ENCODE measurements at regions not wholly inside any gene's neighbourhood (a gene's known extent, or its start where the extent isn't known, plus 50 kb on each side); places are given as distances from the start of the nearest gene placed in this dataset.
"Not testable (repeated sequence)": the region's sequence is repeated elsewhere in the genome, so short reads cannot be mapped to it uniquely, and the experiment has no call there.

DNA sequence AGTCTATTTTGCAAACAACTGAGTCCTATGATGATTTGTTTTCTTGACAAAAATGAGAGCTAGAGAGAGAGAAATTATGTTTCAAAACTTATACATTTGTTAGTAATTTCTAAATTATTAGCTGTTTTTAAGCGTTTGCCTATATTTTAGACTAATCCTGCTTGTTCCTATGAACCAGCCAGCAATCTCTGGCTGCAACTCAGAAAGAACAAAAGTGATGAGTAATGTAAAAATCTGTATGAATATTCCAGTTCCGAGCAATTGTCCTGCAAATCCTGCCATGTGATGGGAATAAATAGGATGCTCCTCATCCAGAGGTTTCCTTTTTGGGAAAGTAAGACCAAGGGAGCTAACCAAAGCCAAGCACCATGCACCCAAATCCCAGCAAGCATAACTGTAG lies 228.3 kb upstream of the GBE1 start:
- Histone ChIP-seq H3K4me1 (no peaks in the 10 kb centered on the region), H3K9me3 (peaks cover 0 to 10% of the 10 kb centered on the region in 2 donors), H3K4me3 (no peak overlapping the region), H3K27ac (no peak overlapping the region), H3K36me3 (no peaks in the 10 kb centered on the region), H3K27me3 (no peaks in the 10 kb centered on the region)
- TF ChIP-seq, protein P1, sequence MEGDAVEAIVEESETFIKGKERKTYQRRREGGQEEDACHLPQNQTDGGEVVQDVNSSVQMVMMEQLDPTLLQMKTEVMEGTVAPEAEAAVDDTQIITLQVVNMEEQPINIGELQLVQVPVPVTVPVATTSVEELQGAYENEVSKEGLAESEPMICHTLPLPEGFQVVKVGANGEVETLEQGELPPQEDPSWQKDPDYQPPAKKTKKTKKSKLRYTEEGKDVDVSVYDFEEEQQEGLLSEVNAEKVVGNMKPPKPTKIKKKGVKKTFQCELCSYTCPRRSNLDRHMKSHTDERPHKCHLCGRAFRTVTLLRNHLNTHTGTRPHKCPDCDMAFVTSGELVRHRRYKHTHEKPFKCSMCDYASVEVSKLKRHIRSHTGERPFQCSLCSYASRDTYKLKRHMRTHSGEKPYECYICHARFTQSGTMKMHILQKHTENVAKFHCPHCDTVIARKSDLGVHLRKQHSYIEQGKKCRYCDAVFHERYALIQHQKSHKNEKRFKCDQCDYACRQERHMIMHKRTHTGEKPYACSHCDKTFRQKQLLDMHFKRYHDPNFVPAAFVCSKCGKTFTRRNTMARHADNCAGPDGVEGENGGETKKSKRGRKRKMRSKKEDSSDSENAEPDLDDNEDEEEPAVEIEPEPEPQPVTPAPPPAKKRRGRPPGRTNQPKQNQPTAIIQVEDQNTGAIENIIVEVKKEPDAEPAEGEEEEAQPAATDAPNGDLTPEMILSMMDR (IDR thresholded peaks at IDR 0.05) = no peak
- DNase-seq (no peak), ATAC-seq (no peak)
- intact Hi-C loops (cut with DNase I) = no loop called here

DNA sequence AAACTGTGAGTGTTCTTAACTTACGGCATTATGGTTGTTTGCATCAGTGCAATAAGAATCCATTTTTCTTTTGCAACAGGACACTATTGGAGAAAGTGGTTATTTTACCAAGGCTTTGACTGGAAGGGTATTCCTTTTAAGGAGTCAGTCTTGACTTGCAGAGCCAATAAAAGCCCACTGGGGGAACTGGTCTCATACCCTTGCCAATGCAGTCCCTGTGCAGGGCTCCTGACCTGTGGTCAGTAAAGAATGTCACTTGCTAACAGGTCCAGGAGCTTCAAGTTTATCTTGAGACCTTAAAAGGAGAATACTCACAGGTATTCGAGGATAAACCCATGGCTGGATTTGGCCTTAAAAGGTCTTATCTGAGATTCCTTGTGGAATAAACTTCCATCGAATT lies 227.8 kb upstream of the GBE1 start:
- Histone ChIP-seq H3K27ac (no peak overlapping the region), H3K4me3 (no peak overlapping the region), H3K4me1 (no peaks in the 10 kb centered on the region), H3K36me3 (no peaks in the 10 kb centered on the region), H3K9me3 (peaks cover 0 to 10% of the 10 kb centered on the region in 2 donors), H3K27me3 (no peaks in the 10 kb centered on the region)
- intact Hi-C loops (cut with DNase I) = no loop called here
- ATAC-seq (no peak), DNase-seq (no peak)
- TF ChIP-seq, protein P1 (IDR thresholded peaks at IDR 0.05) = no peak

- H3K4me1 ChIP-seq; H3K27me3 ChIP-seq; H3K36me3 ChIP-seq; H3K4me3 ChIP-seq; intact Hi-C loops (cut with DNase I); ATAC-seq; H3K27ac ChIP-seq; DNase-seq: not testable (repeated sequence)
- peaks cover 0 to 10% of the 10 kb centered on the region in 2 donors for H3K9me3 ChIP-seq
These were observed 226.0 kb upstream of the GBE1 start for GRCh38 chr3:81987412-81987811.

- intact Hi-C loops (cut with DNase I) = no loop called here
- no peak for ATAC-seq
- Histone ChIP-seq H3K36me3 (no peaks in the 10 kb centered on the region), H3K4me1 (no peaks in the 10 kb centered on the region), H3K9me3 (peaks cover 0 to 8% of the 10 kb centered on the region in 2 donors), H3K27me3 (no peaks in the 10 kb centered on the region), H3K27ac (no peak overlapping the region), H3K4me3 (no peak overlapping the region)
- DNase-seq = no peak
- TF ChIP-seq, protein P1 (IDR thresholded peaks at IDR 0.05) = no peak
These were observed 224.7 kb upstream of the GBE1 start for GRCh38 chr3:81985996-81986723.

DNA sequence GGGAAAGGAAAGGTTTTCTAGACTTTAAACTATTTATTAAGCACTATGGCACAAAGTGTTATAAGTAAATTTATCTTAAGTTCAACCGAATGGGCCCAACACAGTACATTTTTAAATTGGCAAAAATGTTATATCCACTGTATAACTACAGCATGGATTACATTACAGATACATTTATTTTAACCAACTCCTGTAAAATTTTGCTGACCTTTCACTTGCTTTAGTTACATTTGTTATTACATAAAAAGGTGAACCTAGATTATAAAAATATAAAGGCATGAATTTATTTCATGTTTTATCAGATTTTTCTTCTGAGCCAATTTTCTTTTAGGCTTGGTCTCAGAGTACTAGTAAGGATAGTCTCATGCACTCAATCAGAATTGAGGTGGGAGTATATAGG lies 221.9 kb upstream of the GBE1 start:
- Histone ChIP-seq H3K27me3 (no peaks in the 10 kb centered on the region), H3K36me3 (no peaks in the 10 kb centered on the region), H3K4me1 (no peaks in the 10 kb centered on the region), H3K9me3 (peaks cover 0 to 8% of the 10 kb centered on the region in 2 donors), H3K4me3 (no peak overlapping the region), H3K27ac (no peak overlapping the region)
- intact Hi-C loops (cut with DNase I) = no loop called here
- DNase-seq (no peak), ATAC-seq (no peak)
- TF ChIP-seq, protein P1 (IDR thresholded peaks at IDR 0.05) = no peak

Measured in left lung (tissue), 4 donors.